ENCODE measurements at regions not wholly inside any gene's neighbourhood (a gene's known extent, or its start where the extent isn't known, plus 50 kb on each side); places are given as distances from the start of the nearest gene placed in this dataset.

DNA sequence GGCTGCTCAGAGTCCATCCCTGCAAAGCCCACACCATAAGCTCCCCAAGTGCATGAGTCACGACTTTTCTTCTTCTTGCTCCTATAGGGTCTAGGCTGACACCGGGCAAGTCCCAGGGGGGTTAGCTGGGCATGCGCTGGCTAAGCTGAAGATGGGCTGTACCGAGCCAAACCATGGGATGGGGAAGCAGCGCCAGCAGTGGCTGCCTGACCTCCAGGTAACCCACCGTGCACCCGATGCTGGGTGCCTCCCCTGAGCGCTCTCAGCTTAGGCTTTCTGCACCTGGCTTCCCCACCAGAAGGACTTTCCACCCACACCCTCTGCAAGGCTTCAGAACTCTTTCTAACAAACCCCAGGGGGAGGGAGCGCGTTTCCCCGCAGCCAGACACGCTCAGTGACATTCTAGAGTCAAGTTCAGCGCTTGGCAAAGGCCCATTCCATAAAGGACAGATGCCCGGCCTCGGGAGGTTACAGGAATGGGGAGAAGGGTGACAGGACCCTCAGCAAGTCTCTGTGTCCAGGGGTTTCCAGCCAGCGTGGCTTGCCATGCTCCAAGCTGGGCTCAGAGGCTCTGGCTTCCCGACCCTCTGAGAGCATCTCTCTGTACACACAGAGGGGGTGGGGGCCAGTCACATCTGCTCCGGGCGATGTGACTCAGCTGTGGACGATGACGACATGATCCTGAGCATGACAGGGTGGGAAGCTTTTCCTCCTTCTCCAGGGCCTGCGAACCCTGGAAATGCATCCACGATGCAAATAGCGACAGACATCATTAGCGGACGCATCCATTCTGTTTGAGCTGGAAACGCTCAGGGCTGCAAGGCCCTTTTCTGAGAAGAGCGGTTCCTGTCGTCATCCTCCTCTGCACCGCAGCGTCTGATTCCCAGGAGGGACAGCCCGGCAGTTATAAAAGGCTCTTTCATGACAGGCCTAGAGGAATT, 107.8 kb downstream of the SIK1 start:
- Mint-ChIP-seq H3K4me3 (ENCODE audit: low read depth, unreplicated experiment) (no peak overlapping the region), H3K4me1 (ENCODE audit: low read depth, unreplicated experiment) (no peaks in the 10 kb centered on the region), H3K9me3 (ENCODE audit: low read depth, unreplicated experiment) (no peaks in the 10 kb centered on the region), H3K36me3 (ENCODE audit: insufficient read depth, unreplicated experiment) (no peaks in the 10 kb centered on the region), H3K27me3 (ENCODE audit: unreplicated experiment) (no peaks in the 10 kb centered on the region), H3K27ac (ENCODE audit: unreplicated experiment) (no peak overlapping the region)
- BruUV-seq (replicated peaks): no TSS peak
- intact Hi-C loops (cut with micrococcal nuclease; ENCODE audit: unreplicated experiment): no loop called here
- no peak for DNase-seq
- TF ChIP-seq, protein P1, sequence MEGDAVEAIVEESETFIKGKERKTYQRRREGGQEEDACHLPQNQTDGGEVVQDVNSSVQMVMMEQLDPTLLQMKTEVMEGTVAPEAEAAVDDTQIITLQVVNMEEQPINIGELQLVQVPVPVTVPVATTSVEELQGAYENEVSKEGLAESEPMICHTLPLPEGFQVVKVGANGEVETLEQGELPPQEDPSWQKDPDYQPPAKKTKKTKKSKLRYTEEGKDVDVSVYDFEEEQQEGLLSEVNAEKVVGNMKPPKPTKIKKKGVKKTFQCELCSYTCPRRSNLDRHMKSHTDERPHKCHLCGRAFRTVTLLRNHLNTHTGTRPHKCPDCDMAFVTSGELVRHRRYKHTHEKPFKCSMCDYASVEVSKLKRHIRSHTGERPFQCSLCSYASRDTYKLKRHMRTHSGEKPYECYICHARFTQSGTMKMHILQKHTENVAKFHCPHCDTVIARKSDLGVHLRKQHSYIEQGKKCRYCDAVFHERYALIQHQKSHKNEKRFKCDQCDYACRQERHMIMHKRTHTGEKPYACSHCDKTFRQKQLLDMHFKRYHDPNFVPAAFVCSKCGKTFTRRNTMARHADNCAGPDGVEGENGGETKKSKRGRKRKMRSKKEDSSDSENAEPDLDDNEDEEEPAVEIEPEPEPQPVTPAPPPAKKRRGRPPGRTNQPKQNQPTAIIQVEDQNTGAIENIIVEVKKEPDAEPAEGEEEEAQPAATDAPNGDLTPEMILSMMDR (IDR thresholded peaks at IDR 0.05; ENCODE audit: unreplicated experiment): no peak
- CTCF ChIA-PET: no interaction called here

DNA sequence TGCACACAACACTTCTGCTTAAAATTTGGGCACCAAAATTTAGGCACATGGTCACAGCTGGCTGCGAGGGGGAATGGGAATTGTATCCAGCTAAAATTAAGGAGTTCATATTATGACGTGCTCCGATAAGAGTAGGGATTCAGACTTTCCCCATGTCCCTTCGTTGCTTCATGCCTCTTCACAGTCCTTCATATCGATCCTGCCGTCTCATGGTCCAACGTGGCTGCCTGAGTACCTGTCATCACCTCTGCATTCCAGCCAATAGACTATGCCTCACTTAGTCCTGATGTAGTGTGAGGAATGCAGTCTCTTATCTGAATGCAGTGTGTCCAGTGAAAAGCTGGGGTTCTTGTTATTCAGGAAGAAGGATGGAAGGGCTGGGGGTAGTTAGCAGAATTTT, 108.6 kb downstream of the SIK1 start:
- no peaks in the 10 kb centered on the region for H3K4me1 Mint-ChIP-seq (ENCODE audit: low read depth, unreplicated experiment)
- no peaks in the 10 kb centered on the region for H3K9me3 Mint-ChIP-seq (ENCODE audit: low read depth, unreplicated experiment)
- CTCF ChIA-PET: no interaction called here
- no peak overlapping the region for H3K27ac Mint-ChIP-seq (ENCODE audit: unreplicated experiment)
- intact Hi-C loops (cut with micrococcal nuclease; ENCODE audit: unreplicated experiment): no loop called here
- TF ChIP-seq, protein P1 (IDR thresholded peaks at IDR 0.05; ENCODE audit: unreplicated experiment): no peak
- BruUV-seq (replicated peaks): no TSS peak
- no peaks in the 10 kb centered on the region for H3K36me3 Mint-ChIP-seq (ENCODE audit: insufficient read depth, unreplicated experiment)
- no peaks in the 10 kb centered on the region for H3K27me3 Mint-ChIP-seq (ENCODE audit: unreplicated experiment)
- no peak overlapping the region for H3K4me3 Mint-ChIP-seq (ENCODE audit: low read depth, unreplicated experiment)
- DNase-seq: no peak

DNA sequence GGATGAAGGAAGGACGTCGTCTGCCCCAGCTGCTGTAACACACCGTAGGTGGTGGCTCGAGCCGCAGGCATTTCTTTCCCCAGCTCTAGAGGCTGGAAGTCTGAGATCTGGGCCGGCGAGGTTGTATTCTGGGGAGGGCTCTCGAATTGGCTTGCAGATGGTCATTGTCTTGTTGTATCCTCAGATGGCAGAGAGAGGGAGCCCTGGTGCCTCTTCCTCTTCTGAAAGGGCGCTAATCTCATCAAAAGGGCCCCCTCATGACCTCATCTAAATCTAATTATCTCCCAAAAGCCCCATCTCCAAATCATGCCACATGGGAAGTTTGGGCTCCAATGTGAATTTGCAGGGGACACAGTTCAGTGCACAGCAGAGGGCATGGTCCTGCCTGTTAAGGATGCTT, 109.0 kb downstream of the SIK1 start:
- intact Hi-C loops (cut with micrococcal nuclease; ENCODE audit: unreplicated experiment): no loop called here
- no peaks in the 10 kb centered on the region for H3K9me3 Mint-ChIP-seq (ENCODE audit: low read depth, unreplicated experiment)
- DNase-seq: no peak
- TF ChIP-seq, protein P1 (IDR thresholded peaks at IDR 0.05; ENCODE audit: unreplicated experiment): no peak
- H3K27ac Mint-ChIP-seq (ENCODE audit: unreplicated experiment): no peak overlapping the region
- H3K36me3 Mint-ChIP-seq (ENCODE audit: insufficient read depth, unreplicated experiment): no peaks in the 10 kb centered on the region
- H3K27me3 Mint-ChIP-seq (ENCODE audit: unreplicated experiment): no peaks in the 10 kb centered on the region
- H3K4me1 Mint-ChIP-seq (ENCODE audit: low read depth, unreplicated experiment): peaks cover under 1% of the 10 kb centered on the region
- H3K4me3 Mint-ChIP-seq (ENCODE audit: low read depth, unreplicated experiment): no peak overlapping the region
- BruUV-seq (replicated peaks): no TSS peak
- CTCF ChIA-PET: no interaction called here

DNA sequence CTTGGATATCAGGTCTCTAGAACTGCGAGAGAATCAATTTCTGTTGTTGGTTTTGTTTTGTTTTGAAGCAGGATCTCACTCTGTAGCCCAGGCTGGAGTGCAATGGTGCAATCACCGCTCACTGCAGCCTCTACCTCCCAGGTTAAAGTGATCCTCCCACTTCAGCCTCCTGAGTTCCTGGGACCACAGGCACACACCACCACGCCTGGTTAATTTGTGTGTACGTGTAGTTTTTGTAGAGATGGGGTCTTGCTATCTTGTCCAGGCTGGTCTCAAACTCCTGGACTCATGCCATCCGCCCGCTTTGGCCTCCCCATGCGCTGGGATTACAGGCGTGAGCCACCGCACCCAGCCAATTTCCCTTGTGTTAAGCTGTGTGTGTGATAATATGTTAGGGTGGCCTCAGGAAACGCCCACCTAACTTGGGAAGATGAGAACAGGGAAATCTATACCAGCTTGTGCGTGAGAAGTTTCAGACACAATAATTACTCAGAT, 109.6 kb downstream of the SIK1 start:
- no TSS peak for BruUV-seq (replicated peaks)
- no peak overlapping the region for H3K4me3 Mint-ChIP-seq (ENCODE audit: low read depth, unreplicated experiment)
- no peaks in the 10 kb centered on the region for H3K9me3 Mint-ChIP-seq (ENCODE audit: low read depth, unreplicated experiment)
- intact Hi-C loops (cut with micrococcal nuclease; ENCODE audit: unreplicated experiment): no loop called here
- no peak overlapping the region for H3K27ac Mint-ChIP-seq (ENCODE audit: unreplicated experiment)
- CTCF ChIA-PET: no interaction called here
- TF ChIP-seq, protein P1 (IDR thresholded peaks at IDR 0.05; ENCODE audit: unreplicated experiment): no peak
- no peaks in the 10 kb centered on the region for H3K36me3 Mint-ChIP-seq (ENCODE audit: insufficient read depth, unreplicated experiment)
- peaks cover 7% of the 10 kb centered on the region for H3K4me1 Mint-ChIP-seq (ENCODE audit: low read depth, unreplicated experiment)
- no peak for DNase-seq
- H3K27me3 Mint-ChIP-seq (ENCODE audit: unreplicated experiment): no peaks in the 10 kb centered on the region

Measured in Calu3 (cell line).